ENCODE measurements at regions not wholly inside any gene's neighbourhood (a gene's known extent, or its start where the extent isn't known, plus 50 kb on each side); places are given as distances from the start of the nearest gene placed in this dataset.

GRCh38 chr1:163580926-163581325 lies 259.2 kb downstream of the NUF2 start:
- ATAC-seq (no peak), DNase-seq (ENCODE audit: low read depth, low spot score) (no peak)
- in situ Hi-C loops (cut with HindIII; ENCODE audit: low pct_unique_long_range_greater_than_20kb, low sequenced_read_pairs) (no loop called here), intact Hi-C loops (cut with micrococcal nuclease; ENCODE audit: unreplicated experiment) (no loop called here)
- no peak overlapping the region for H3K4me3 ChIP-seq (ENCODE audit: low read depth in 2 of 2, low read length in 2 of 2)
- no TSS peak for BruUV-seq (replicated peaks)
- ChIA-PET POLR2A (no interaction called here), CTCF (no interaction called here)
- no peaks in the 10 kb centered on the region for H3K4me1 ChIP-seq (ENCODE audit: control insufficient read depth, insufficient read depth, low read length)
- no peaks in the 10 kb centered on the region for H3K27me3 ChIP-seq (ENCODE audit: control insufficient read depth, insufficient read depth, low read length)
- H3K9me3 ChIP-seq (ENCODE audit: control insufficient read depth, insufficient read depth, low read depth, low read length), result 0 out of 2 replicates have a peak, but pooled peaks cover 2% of the 10 kb centered on the region
- H3K27ac ChIP-seq (ENCODE audit: low read length), result no peak overlapping the region
- TF ChIP-seq TCF7L2 (IDR thresholded peaks at IDR 0.05; ENCODE audit: low read depth, low read length) (no peak), REST (IDR thresholded peaks at IDR 0.05; ENCODE audit: insufficient read depth in 1 of 2, low read depth in 2 of 2, low read length in 1 of 2) (no peak), POLR2AphosphoS5 (IDR thresholded peaks at IDR 0.05; ENCODE audit: low read depth, low read length) (no peak), CTCF (IDR thresholded peaks at IDR 0.05) (no peak), SIN3A (IDR thresholded peaks at IDR 0.05; ENCODE audit: borderline replicate concordance, insufficient read depth, low read depth, low read length) (no peak)
- H3K36me3 ChIP-seq (ENCODE audit: control insufficient read depth, insufficient read depth, low read length), result no peaks in the 10 kb centered on the region

GRCh38 chr1:163583661-163584181 lies 262.0 kb downstream of the NUF2 start:
- no peaks in the 10 kb centered on the region for H3K36me3 ChIP-seq (ENCODE audit: control insufficient read depth, insufficient read depth, low read length)
- TF ChIP-seq POLR2AphosphoS5 (IDR thresholded peaks at IDR 0.05; ENCODE audit: low read depth, low read length) (no peak), TCF7L2 (IDR thresholded peaks at IDR 0.05; ENCODE audit: low read depth, low read length) (no peak), CTCF (IDR thresholded peaks at IDR 0.05) (no peak), SIN3A (IDR thresholded peaks at IDR 0.05; ENCODE audit: borderline replicate concordance, insufficient read depth, low read depth, low read length) (no peak), REST (IDR thresholded peaks at IDR 0.05; ENCODE audit: insufficient read depth in 1 of 2, low read depth in 2 of 2, low read length in 1 of 2) (no peak)
- H3K27me3 ChIP-seq (ENCODE audit: control insufficient read depth, insufficient read depth, low read length), result no peaks in the 10 kb centered on the region
- in situ Hi-C loops (cut with HindIII; ENCODE audit: low pct_unique_long_range_greater_than_20kb, low sequenced_read_pairs), result no loop called here
- BruUV-seq (replicated peaks), result no TSS peak
- H3K4me1 ChIP-seq (ENCODE audit: control insufficient read depth, insufficient read depth, low read length), result no peaks in the 10 kb centered on the region
- H3K9me3 ChIP-seq (ENCODE audit: control insufficient read depth, insufficient read depth, low read depth, low read length), result 0 out of 2 replicates have a peak, but pooled peaks cover 2% of the 10 kb centered on the region
- ATAC-seq, result no peak
- ChIA-PET POLR2A (no interaction called here), CTCF (no interaction called here)
- intact Hi-C loops (cut with micrococcal nuclease; ENCODE audit: unreplicated experiment), result no loop called here
- no peak for DNase-seq (ENCODE audit: low read depth, low spot score)
- no peak overlapping the region for H3K27ac ChIP-seq (ENCODE audit: low read length)
- H3K4me3 ChIP-seq (ENCODE audit: low read depth in 2 of 2, low read length in 2 of 2), result no peak overlapping the region
